ENCODE measurements at regions not wholly inside any gene's neighbourhood (a gene's known extent, or its start where the extent isn't known, plus 50 kb on each side); places are given as distances from the start of the nearest gene placed in this dataset.
"Not testable (repeated sequence)": the region's sequence is repeated elsewhere in the genome, so short reads cannot be mapped to it uniquely, and the experiment has no call there.

- TF ChIP-seq CTCF (IDR thresholded peaks at IDR 0.05; ENCODE audit: extremely low read depth, insufficient read depth, missing control alignments): no peak
- in situ Hi-C loops (cut with MboI; ENCODE audit: low pct_unique_long_range_greater_than_20kb, low sequenced_read_pairs, unreplicated experiment): no loop called here
- no peak for DNase-seq (ENCODE audit: low spot score)
These were observed 79.0 kb upstream of the EDA2R start for GRCh38 chrX:66717926-66718325.

- DNase-seq (ENCODE audit: low spot score): no peak
- TF ChIP-seq CTCF (IDR thresholded peaks at IDR 0.05; ENCODE audit: extremely low read depth, insufficient read depth, missing control alignments): no peak
- in situ Hi-C loops (cut with MboI; ENCODE audit: low pct_unique_long_range_greater_than_20kb, low sequenced_read_pairs, unreplicated experiment): no loop called here
These were observed 59.7 kb upstream of the EDA2R start for GRCh38 chrX:66698273-66699204.

- in situ Hi-C loops (cut with MboI; ENCODE audit: low pct_unique_long_range_greater_than_20kb, low sequenced_read_pairs, unreplicated experiment): not testable (repeated sequence)
These were observed 53.6 kb upstream of the EDA2R start for GRCh38 chrX:66692512-66692911.

More at GRCh38 chrX:66692512-66692911, 53.6 kb upstream of the EDA2R start:
- DNase-seq (ENCODE audit: low spot score): not testable (repeated sequence)

Data from GM13977 (cell line).